ENCODE measurements at regions not wholly inside any gene's neighbourhood (a gene's known extent, or its start where the extent isn't known, plus 50 kb on each side); places are given as distances from the start of the nearest gene placed in this dataset.

- intact Hi-C loops (cut with DNase I), result no loop called here
- peaks cover 7% of the 10 kb centered on the region for H3K4me1 ChIP-seq
- ATAC-seq (no peak), DNase-seq (no peak)
- no peak overlapping the region for H3K4me3 ChIP-seq
- H3K36me3 ChIP-seq (replicated peaks in 1 of 2; ENCODE audit: insufficient read depth in 1 of 2, low read depth in 2 of 2), result no peaks in the 10 kb centered on the region
- peaks cover 0 to 6% (median 0%) of the 10 kb centered on the region in 3 donors for H3K9me3 ChIP-seq
- H3K27me3 ChIP-seq, result no peaks in the 10 kb centered on the region
- TF ChIP-seq CTCF (IDR thresholded peaks at IDR 0.05) (no peak), POLR2A (IDR thresholded peaks at IDR 0.05) (no peak)
- H3K27ac ChIP-seq, result no peak overlapping the region
- 27 to 73% methylated on average over 1 to 2 of the region's 2 CpGs for WGBS, 2 donors
Measured at GRCh38 chr3:104631254-104631653, 735.5 kb upstream of the ALCAM start.

- TF ChIP-seq CTCF (IDR thresholded peaks at IDR 0.05), result no peak
- no peak for TF ChIP-seq POLR2A (IDR thresholded peaks at IDR 0.05)
- Histone ChIP-seq H3K27ac (no peak overlapping the region), H3K27me3 (no peaks in the 10 kb centered on the region), H3K9me3 (peaks cover 0 to 6% (median 0%) of the 10 kb centered on the region in 3 donors), H3K4me3 (no peak overlapping the region), H3K4me1 (peaks cover 11% of the 10 kb centered on the region), H3K36me3 (replicated peaks in 1 of 2; ENCODE audit: insufficient read depth in 1 of 2, low read depth in 2 of 2) (no peaks in the 10 kb centered on the region)
- intact Hi-C loops (cut with DNase I), result no loop called here
- 84 to 89% methylated on average over 3 of the region's 3 CpGs for WGBS, 2 donors
- no peak for DNase-seq
- ATAC-seq, result no peak
Measured at GRCh38 chr3:104632521-104632920, 734.2 kb upstream of the ALCAM start.

- H3K4me1 ChIP-seq, result peaks cover 11% of the 10 kb centered on the region
- no peak overlapping the region for H3K4me3 ChIP-seq
- DNase-seq (no peak), ATAC-seq (no peak)
- no peak for TF ChIP-seq POLR2A (IDR thresholded peaks at IDR 0.05)
- TF ChIP-seq CTCF (IDR thresholded peaks at IDR 0.05), result no peak
- 68 to 83% methylated on average over 1 of the region's 1 CpG for WGBS, 2 donors
- intact Hi-C loops (cut with DNase I), result no loop called here
- peaks cover 0 to 6% (median 0%) of the 10 kb centered on the region in 3 donors for H3K9me3 ChIP-seq
- no peaks in the 10 kb centered on the region for H3K36me3 ChIP-seq (replicated peaks in 1 of 2; ENCODE audit: insufficient read depth in 1 of 2, low read depth in 2 of 2)
- H3K27me3 ChIP-seq, result no peaks in the 10 kb centered on the region
- H3K27ac ChIP-seq, result no peak overlapping the region
Measured at GRCh38 chr3:104632947-104633346, 733.8 kb upstream of the ALCAM start.

GRCh38 chr3:104635872-104636580, 730.7 kb upstream of the ALCAM start:
- intact Hi-C loops (cut with DNase I), result no loop called here
- Histone ChIP-seq H3K27me3 (no peaks in the 10 kb centered on the region), H3K36me3 (replicated peaks in 1 of 2; ENCODE audit: insufficient read depth in 1 of 2, low read depth in 2 of 2) (no peaks in the 10 kb centered on the region), H3K4me3 (no peak overlapping the region), H3K27ac (no peak overlapping the region), H3K4me1 (peaks cover 11% of the 10 kb centered on the region), H3K9me3 (peaks cover 0 to 5% (median 0%) of the 10 kb centered on the region in 3 donors)
- ATAC-seq (peak; percentile 74), DNase-seq (peak; percentile 23 to 63 (median 36))
- TF ChIP-seq CTCF (IDR thresholded peaks at IDR 0.05), result peak in 4 of 7 experiments; percentile 10 to 29 (median 12)
- no peak for TF ChIP-seq POLR2A (IDR thresholded peaks at IDR 0.05)
- WGBS, 2 donors, result 60 to 61% methylated on average over 4 of the region's 4 CpGs

GRCh38 chr3:104642827-104643226, 723.9 kb upstream of the ALCAM start:
- Histone ChIP-seq H3K27me3 (no peaks in the 10 kb centered on the region), H3K27ac (no peak overlapping the region), H3K36me3 (replicated peaks in 1 of 2; ENCODE audit: insufficient read depth in 1 of 2, low read depth in 2 of 2) (no peaks in the 10 kb centered on the region), H3K4me3 (no peak overlapping the region), H3K4me1 (no peaks in the 10 kb centered on the region), H3K9me3 (no peaks in the 10 kb centered on the region)
- intact Hi-C loops (cut with DNase I), result no loop called here
- no peak for TF ChIP-seq CTCF (IDR thresholded peaks at IDR 0.05)
- TF ChIP-seq POLR2A (IDR thresholded peaks at IDR 0.05), result no peak
- ATAC-seq, result no peak
- DNase-seq, result no peak

All from body of pancreas (tissue), 4 donors.